Neuronal stem cell (in vitro differentiated cells): ENCODE measurements at regions not wholly inside any gene's neighbourhood (a gene's known extent, or its start where the extent isn't known, plus 50 kb on each side); places are given as distances from the start of the nearest gene placed in this dataset.
A peak's percentile ranks its signal among the peaks of the same experiment; 100 is the strongest.

Source experiments
- DNase-seq: peaks from one replicate; pipeline ENCODE4 v3.0.0-alpha.2; 2013; ENCODE audit warnings: low spot score
- H2AFZ ChIP-seq: one replicate; pipeline ENCODE4 v1.6.1; 2013; ENCODE audit warnings: mild to moderate bottlenecking, low read length, inconsistent platforms
- H2AK5ac ChIP-seq: 2 replicates; pipeline ENCODE4 v1.6.1; 2013; ENCODE audit warnings: low read depth, mild to moderate bottlenecking, inconsistent platforms, low read length, moderate library complexity, mixed read lengths
- H2BK120ac ChIP-seq: 2 replicates; pipeline ENCODE4 v1.6.1; 2013; ENCODE audit warnings: low read depth, mild to moderate bottlenecking, inconsistent platforms, low read length, moderate library complexity, mixed read lengths
- H2BK12ac ChIP-seq: one replicate; pipeline ENCODE4 v1.6.1; 2013; ENCODE audit warnings: low read length, inconsistent platforms
- H2BK15ac ChIP-seq: 2 replicates; pipeline ENCODE4 v1.6.1; 2013; ENCODE audit warnings: mild to moderate bottlenecking, low read length, inconsistent platforms, mixed read lengths
- H2BK5ac ChIP-seq: one replicate; pipeline ENCODE4 v1.6.1; 2013; ENCODE audit warnings: inconsistent platforms, mild to moderate bottlenecking, low read length, moderate library complexity
- H3K14ac ChIP-seq: one replicate; pipeline ENCODE4 v1.6.1; 2013; ENCODE audit warnings: low read length, inconsistent platforms
- H3K18ac ChIP-seq: 2 replicates; pipeline ENCODE4 v1.6.1; 2013; ENCODE audit warnings: low read length, inconsistent platforms
- H3K23ac ChIP-seq: 2 replicates; pipeline ENCODE4 v1.6.1; 2013; ENCODE audit warnings: low read depth, mild to moderate bottlenecking, mixed read lengths, low read length, inconsistent platforms; ENCODE audit not compliant: poor library complexity
- H3K27ac ChIP-seq: replicated peaks from 3 replicates; pipeline ENCODE4 v1.5.1; 2013; ENCODE audit warnings: low read length, inconsistent platforms
- H3K27me3 ChIP-seq, 3 experiments: 2 replicates each; pipeline ENCODE4 v1.6.1; 2013; ENCODE audit warnings: low read length in 3 of 3, mild to moderate bottlenecking in 2 of 3, inconsistent platforms in 1 of 3, low read depth in 1 of 3, mixed read lengths in 1 of 3, moderate library complexity in 1 of 3; ENCODE audit not compliant: control insufficient read depth in 3 of 3, insufficient read depth in 3 of 3
- H3K36me3 ChIP-seq, 2 donors: replicated peaks in 1 of 2; 2 replicates each; pipeline ENCODE4 v1.6.1; 2013; ENCODE audit warnings: low read length in 2 of 2; ENCODE audit not compliant: control insufficient read depth in 2 of 2, insufficient read depth in 2 of 2
- H3K4ac ChIP-seq: 2 replicates; pipeline ENCODE4 v1.6.1; 2013; ENCODE audit warnings: inconsistent platforms, mild to moderate bottlenecking, low read length, moderate library complexity
- H3K4me1 ChIP-seq, 2 donors: 1 replicate in 1 of 2; 2 replicates in 1 of 2; pipeline ENCODE4 v1.6.1; 2013; ENCODE audit warnings: low read length in 2 of 2, low read depth in 1 of 2; ENCODE audit not compliant: control insufficient read depth in 2 of 2, insufficient read depth in 1 of 2
- H3K4me2 ChIP-seq: one replicate; pipeline ENCODE4 v1.6.1; 2013; ENCODE audit warnings: mild to moderate bottlenecking, low read length, inconsistent platforms; ENCODE audit not compliant: insufficient read depth, poor library complexity, severe bottlenecking
- H3K4me3 ChIP-seq, 2 donors: 2 replicates each; pipeline ENCODE4 v1.5.1; 2013; ENCODE audit warnings: low read length in 2 of 2, mild to moderate bottlenecking in 2 of 2, inconsistent platforms in 1 of 2, moderate library complexity in 1 of 2
- H3K79me1 ChIP-seq: one replicate; pipeline ENCODE4 v1.6.1; 2013; ENCODE audit warnings: low read depth, mild to moderate bottlenecking, inconsistent platforms, low read length, moderate library complexity
- H3K9ac ChIP-seq: one replicate; pipeline ENCODE4 v1.6.1; 2013; ENCODE audit warnings: mild to moderate bottlenecking, low read depth, low read length, inconsistent platforms; ENCODE audit not compliant: poor library complexity
- H3K9me3 ChIP-seq, 2 donors: replicated peaks in 1 of 2; 2 replicates each; pipeline versions ENCODE3 to v1.6.1; 2013; ENCODE audit warnings: low read length in 2 of 2, mild to moderate bottlenecking in 2 of 2, inconsistent platforms in 1 of 2, low read depth in 1 of 2, mixed read lengths in 1 of 2, moderate library complexity in 1 of 2; ENCODE audit not compliant: control insufficient read depth in 2 of 2, insufficient read depth in 1 of 2
- H4K8ac ChIP-seq: one replicate; pipeline ENCODE4 v1.6.1; 2013; ENCODE audit warnings: low read depth, mild to moderate bottlenecking, inconsistent platforms, low read length, moderate library complexity
- H4K91ac ChIP-seq: one replicate; pipeline ENCODE4 v1.6.1; 2013; ENCODE audit warnings: low read length, low read depth, mild to moderate bottlenecking, inconsistent platforms; ENCODE audit not compliant: poor library complexity
- WGBS, 2 donors: extraction: QIAGEN DNeasy Blood & Tissue Kit; methylation state at CpG; one replicate each; pipeline ENCODE4 v1.1.7; 2013; ENCODE audit warnings: missing lambda C conversion rate in 2 of 2, mixed read lengths in 1 of 2; ENCODE audit not compliant: insufficient read length in 2 of 2, insufficient replicate concordance in 1 of 2; ENCODE audit errors: extremely low coverage in 2 of 2; 5-methylcytosine and 5-hydroxymethylcytosine counted together

DNA sequence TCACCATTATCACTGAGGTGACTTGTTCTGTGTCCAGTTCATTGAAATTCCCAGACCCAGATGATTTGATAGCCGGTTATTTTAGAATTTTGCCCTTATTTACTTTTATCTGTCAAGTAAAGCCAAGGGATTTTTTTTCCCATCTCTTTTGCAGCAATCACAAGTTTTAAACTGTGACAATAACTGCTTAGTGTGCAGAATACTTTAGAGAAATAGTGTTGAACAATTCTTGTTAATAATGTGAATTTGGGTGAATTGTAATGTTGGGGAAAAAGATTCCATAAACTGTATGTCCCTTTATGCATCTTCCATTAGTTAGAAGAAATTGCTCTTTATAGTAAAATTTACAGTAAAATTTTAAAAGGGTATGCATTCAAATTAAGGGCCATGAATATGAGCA, 79.5 kb downstream of the SLITRK6 start:
- WGBS, 2 donors = no CpG with 5 or more reads among the region's 1 CpG
- no peaks in the 10 kb centered on the region for H3K36me3 ChIP-seq

DNA sequence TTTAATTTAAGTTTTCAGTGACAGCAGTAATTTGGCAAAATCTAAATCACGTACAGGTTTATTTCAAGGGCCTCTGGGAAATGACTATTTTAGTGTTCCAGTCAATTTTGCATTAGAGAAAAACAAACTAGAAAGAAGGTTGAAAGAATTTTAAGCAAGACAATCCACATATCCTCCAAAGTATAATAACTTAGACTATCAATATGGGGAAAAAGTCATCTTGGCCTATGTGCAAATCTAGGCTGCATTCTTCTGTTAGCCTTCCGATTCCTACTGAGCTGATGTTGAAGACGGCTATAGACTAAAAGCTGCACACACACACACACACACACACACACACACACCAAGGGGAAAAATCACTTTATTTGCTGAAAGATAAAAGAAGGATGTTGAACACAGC, 81.3 kb downstream of the SLITRK6 start:
- Histone ChIP-seq H3K9me3 (no peaks in the 10 kb centered on the region), H4K8ac (no peak overlapping the region), H2AK5ac (no peak overlapping the region), H3K14ac (no peak overlapping the region), H4K91ac (no peak overlapping the region), H3K4me2 (no peak overlapping the region), H3K18ac (no peak overlapping the region), H3K4me1 (no peaks in the 10 kb centered on the region), H2AFZ (no peak overlapping the region), H3K36me3 (no peaks in the 10 kb centered on the region), H3K9ac (no peak overlapping the region), H2BK12ac (no peak overlapping the region), H3K4ac (no peak overlapping the region), H3K27ac (no peak overlapping the region), H2BK120ac (no peak overlapping the region), H3K23ac (no peak overlapping the region), H2BK5ac (no peak overlapping the region), H3K79me1 (no peaks in the 10 kb centered on the region), H2BK15ac (no peak overlapping the region), H3K4me3 (no peak overlapping the region), H3K27me3 (no peaks in the 10 kb centered on the region)
- no peak for DNase-seq
- WGBS, 2 donors = no CpG with 5 or more reads among the region's 3 CpGs

More for the DNA sequence above, 79.5 kb downstream of the SLITRK6 start:
- Histone ChIP-seq H2AFZ (peak overlapping the region; percentile 21), H2BK5ac (no peak overlapping the region), H3K27ac (no peak overlapping the region), H3K79me1 (no peaks in the 10 kb centered on the region), H3K4me3 (no peak overlapping the region), H3K9me3 (no peaks in the 10 kb centered on the region), H3K23ac (no peak overlapping the region), H3K9ac (no peak overlapping the region), H2BK120ac (no peak overlapping the region), H3K4me1 (no peaks in the 10 kb centered on the region), H3K27me3 (no peaks in the 10 kb centered on the region), H2BK15ac (no peak overlapping the region), H3K14ac (no peak overlapping the region), H2BK12ac (no peak overlapping the region), H2AK5ac (no peak overlapping the region), H4K8ac (no peak overlapping the region), H3K18ac (no peak overlapping the region), H3K4ac (no peak overlapping the region), H4K91ac (no peak overlapping the region), H3K4me2 (no peak overlapping the region)
- no peak for DNase-seq

DNA sequence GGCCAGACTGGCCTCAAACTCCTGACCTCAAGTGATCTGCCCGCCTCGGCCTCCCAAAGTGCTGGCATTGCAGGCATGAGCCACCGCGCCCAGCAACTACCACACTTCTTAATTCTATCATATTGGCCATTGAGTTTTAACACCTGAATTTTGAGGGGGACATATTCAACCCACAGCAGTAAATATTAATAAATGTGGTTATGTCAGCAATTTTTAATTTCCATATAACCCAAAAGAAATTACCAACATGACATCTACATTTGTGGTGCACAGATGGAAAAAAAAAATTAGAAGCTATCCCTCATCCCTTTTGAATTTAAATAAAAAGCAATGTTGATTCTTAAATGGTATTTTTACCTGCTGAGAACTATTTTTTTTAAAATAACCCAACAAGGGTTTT, 88.7 kb downstream of the SLITRK6 start:
- Histone ChIP-seq H4K91ac (no peak overlapping the region), H2BK120ac (no peak overlapping the region), H3K79me1 (no peaks in the 10 kb centered on the region), H2BK5ac (no peak overlapping the region), H3K4me2 (no peak overlapping the region), H3K4me3 (no peak overlapping the region), H3K36me3 (no peaks in the 10 kb centered on the region), H4K8ac (no peak overlapping the region), H3K9ac (no peak overlapping the region), H3K18ac (no peak overlapping the region), H3K27me3 (no peaks in the 10 kb centered on the region), H3K9me3 (no peaks in the 10 kb centered on the region), H3K14ac (no peak overlapping the region), H3K23ac (no peak overlapping the region), H3K4ac (no peak overlapping the region), H2BK12ac (no peak overlapping the region), H2BK15ac (no peak overlapping the region), H2AK5ac (no peak overlapping the region), H3K27ac (no peak overlapping the region), H2AFZ (no peak overlapping the region), H3K4me1 (no peaks in the 10 kb centered on the region)
- no peak for DNase-seq
- WGBS, 2 donors = no CpG with 5 or more reads among the region's 4 CpGs

DNA sequence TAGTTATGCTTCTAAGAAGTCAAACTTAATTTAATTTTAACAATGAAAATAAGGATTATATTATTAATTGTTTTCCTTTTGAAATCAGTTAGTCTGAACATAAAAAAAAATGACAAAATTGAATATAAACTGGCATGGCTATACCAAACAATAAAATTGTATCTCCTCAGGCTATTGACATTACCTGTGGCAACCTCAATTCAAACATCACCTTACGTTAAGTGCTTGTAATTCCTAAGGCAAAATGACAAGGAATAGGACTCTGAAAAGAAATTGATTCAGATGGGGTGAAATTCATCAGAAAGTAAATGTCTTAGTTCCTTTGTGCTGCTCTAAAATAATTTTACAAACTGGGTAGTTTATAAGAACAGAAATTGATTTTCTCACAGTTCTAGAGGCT, 89.5 kb downstream of the SLITRK6 start:
- H3K36me3 ChIP-seq = no peaks in the 10 kb centered on the region
- no peak overlapping the region for H3K4ac ChIP-seq
- WGBS, 2 donors = no CpG with 5 or more reads among the region's 1 CpG
- no peak overlapping the region for H3K18ac ChIP-seq
- no peak overlapping the region for H2BK12ac ChIP-seq
- H3K23ac ChIP-seq = no peak overlapping the region
- no peak overlapping the region for H4K8ac ChIP-seq
- H2AK5ac ChIP-seq = no peak overlapping the region
- H3K9ac ChIP-seq = no peak overlapping the region
- H2BK5ac ChIP-seq = no peak overlapping the region
- no peak overlapping the region for H3K27ac ChIP-seq
- no peaks in the 10 kb centered on the region for H3K79me1 ChIP-seq
- no peak overlapping the region for H3K4me3 ChIP-seq
- H3K9me3 ChIP-seq = no peaks in the 10 kb centered on the region
- no peaks in the 10 kb centered on the region for H3K27me3 ChIP-seq
- no peak overlapping the region for H4K91ac ChIP-seq
- no peaks in the 10 kb centered on the region for H3K4me1 ChIP-seq
- no peak overlapping the region for H2BK15ac ChIP-seq
- H2AFZ ChIP-seq = no peak overlapping the region
- H3K14ac ChIP-seq = no peak overlapping the region
- DNase-seq = no peak
- no peak overlapping the region for H2BK120ac ChIP-seq
- H3K4me2 ChIP-seq = no peak overlapping the region
